GM23248 (cell line): ENCODE measurements at regions not wholly inside any gene's neighbourhood (a gene's known extent, or its start where the extent isn't known, plus 50 kb on each side); places are given as distances from the start of the nearest gene placed in this dataset.

ENCODE experiments used
- EZH2 ChIP-seq: fragments of 200-600 bp; sonication (generic); IDR thresholded peaks from 2 replicates; pipeline ENCODE4 v1.6.1; 2018; ENCODE audit warnings: antibody characterized with exemption, mild to moderate bottlenecking; ENCODE audit not compliant: insufficient read depth, poor library complexity, severe bottlenecking
- EZH2phosphoT487 ChIP-seq: fragments of 200-600 bp; sonication (generic); IDR thresholded peaks from 2 replicates; pipeline ENCODE4 v1.6.1; 2018; ENCODE audit warnings: antibody characterized with exemption, moderate library complexity, mild to moderate bottlenecking, low read depth; ENCODE audit not compliant: insufficient read depth

GRCh38 chr1:181184621-181185020 is 96.1 kb downstream of the IER5 start:
- TF ChIP-seq EZH2phosphoT487 (no peak), EZH2 (no peak)
